Stimulated activated CD8-positive, alpha-beta memory T cell treated with anti-CD3 and anti-CD28 coated beads, Interleukin-4, amount 100 ng/mL, for 4 hours (primary cell): ENCODE measurements at regions not wholly inside any gene's neighbourhood (a gene's known extent, or its start where the extent isn't known, plus 50 kb on each side); places are given as distances from the start of the nearest gene placed in this dataset.

Experiments
- DNase-seq, 2 donors: peaks; one replicate each; pipeline ENCODE4 v3.0.0-alpha.2; 2020; ENCODE audit warnings: low read depth in 2 of 2, low spot score in 1 of 2

DNA sequence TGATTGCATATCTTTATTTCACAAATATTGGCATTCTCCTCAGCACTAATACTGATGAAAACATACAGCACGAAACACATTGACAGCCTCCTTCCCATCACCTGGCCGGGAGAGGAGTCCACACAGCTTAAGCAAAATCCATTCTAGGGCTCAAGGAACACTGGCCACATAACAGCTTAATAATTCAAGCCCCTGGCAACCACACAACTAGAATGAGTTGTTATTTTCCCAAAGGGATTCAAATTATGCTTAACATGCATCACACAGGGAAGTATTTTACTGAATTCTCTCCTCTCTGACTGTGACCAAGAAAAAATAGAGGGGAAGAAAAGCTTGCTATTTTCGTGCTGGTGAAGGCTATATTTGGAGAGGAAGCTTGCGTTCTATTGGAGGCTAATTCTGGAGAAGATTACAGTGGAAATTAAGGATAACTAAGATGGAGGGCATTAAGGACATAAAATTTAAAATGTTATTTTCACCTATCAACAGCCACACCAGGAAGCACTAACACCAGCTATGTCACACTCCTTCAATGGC lies 198.5 kb downstream of the ADGRG6 start:
- no peak for DNase-seq

- DNase-seq, result no peak
Measured at GRCh38 chr6:142501795-142502194, 200.0 kb downstream of the ADGRG6 start.

GRCh38 chr6:142507065-142507464 lies 205.3 kb downstream of the ADGRG6 start:
- no peak for DNase-seq

- no peak for DNase-seq
Measured at GRCh38 chr6:142510211-142510610, 208.4 kb downstream of the ADGRG6 start.

GRCh38 chr6:142518126-142518525 lies 216.3 kb downstream of the ADGRG6 start:
- no peak for DNase-seq

DNA sequence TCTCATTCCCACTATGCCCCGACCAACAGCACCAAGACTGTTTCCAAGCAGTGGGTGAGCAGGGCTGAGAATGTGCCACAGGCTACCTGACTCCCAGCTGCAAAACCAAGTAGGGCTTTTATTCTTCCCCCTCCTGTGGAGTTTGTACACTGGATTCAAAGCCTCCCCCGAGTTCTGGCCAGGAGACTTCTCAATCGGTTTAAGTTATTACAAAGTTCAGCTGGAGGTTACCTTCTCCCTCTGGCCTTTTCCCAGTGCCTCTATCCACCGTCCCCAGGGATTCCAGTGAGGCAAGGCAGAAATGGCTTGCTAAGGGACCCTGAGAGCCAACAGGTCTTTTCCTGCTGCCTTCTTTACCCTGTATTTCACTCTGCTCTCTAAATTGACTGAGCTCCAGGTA lies 217.0 kb downstream of the ADGRG6 start:
- DNase-seq, result no peak

DNA sequence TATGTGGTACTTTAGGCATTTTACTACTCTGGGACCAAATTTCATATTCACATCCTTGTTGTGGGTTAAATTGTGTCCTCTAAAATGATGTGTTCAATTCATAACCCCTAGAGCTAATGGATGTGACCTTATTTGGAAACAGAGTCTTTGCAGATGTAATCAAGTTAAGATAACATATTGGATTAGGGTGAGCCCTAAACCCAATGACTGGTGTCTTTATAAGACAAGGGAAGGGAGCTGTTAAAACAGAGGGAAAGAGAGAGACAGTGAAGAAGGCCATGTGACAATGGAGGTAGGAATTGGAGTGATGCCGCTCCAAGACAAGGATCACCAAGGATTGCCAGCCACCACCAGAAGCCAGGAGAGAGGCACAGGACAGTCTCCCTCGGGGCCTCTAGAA lies 220.0 kb downstream of the ADGRG6 start:
- DNase-seq, result no peak

DNA sequence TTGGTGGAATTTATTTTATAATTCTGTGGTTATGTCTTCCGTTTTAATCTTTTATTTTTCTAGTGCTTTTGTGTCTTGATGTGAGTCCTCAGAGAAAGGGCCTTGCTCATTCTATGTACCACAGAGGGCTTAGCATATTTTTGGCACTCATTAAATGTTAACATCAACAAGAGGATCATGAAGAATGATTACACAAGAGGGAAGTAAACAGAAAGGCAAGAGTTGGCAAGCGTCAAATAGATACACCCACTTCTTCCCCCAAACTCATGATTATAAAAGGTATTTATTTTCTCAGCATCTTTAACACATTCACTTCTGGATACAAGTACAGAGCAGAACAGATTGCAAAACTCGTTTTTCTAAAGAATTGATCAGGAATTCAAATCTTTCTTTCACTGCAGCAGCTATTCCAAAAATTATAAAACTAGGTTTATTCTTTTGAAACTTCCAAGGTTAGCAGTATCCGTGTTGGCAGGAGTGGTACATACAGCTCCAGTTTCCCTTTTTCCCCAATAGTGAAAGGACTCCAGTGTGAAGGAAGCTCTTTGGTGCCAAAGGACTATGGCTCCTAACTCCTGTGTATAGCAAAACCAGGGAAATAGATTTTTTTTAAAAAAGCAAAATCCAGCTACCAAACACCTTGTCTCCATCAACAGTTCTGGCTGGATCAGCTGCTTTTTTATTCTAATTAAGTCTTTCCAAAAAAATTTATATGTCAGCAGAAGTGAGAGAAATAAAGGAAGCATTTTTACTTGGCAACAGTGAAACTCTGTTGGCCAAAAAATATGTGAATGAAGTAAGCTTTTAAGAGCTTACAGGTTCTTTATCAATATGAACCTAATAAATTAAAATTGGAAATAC lies 221.9 kb downstream of the ADGRG6 start:
- no peak for DNase-seq

DNA sequence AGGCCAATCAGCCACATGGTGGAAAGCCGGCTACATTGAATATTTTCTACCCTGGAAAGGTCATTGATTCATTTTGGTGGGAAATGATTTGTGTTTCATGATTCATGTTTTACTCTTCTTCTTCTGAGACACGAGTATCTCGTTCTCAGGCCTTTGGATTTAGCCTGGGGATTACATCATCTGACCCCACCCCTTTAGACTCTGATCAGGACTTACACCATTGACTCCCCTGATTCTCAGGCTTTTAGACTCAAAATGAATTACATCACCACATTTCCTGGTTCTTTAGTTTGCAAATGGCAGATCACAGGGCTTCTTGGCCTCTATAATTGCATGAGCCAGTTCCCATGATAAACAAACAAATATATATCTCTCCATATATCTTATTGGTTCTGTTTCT lies 228.8 kb downstream of the ADGRG6 start:
- no peak for DNase-seq

DNA sequence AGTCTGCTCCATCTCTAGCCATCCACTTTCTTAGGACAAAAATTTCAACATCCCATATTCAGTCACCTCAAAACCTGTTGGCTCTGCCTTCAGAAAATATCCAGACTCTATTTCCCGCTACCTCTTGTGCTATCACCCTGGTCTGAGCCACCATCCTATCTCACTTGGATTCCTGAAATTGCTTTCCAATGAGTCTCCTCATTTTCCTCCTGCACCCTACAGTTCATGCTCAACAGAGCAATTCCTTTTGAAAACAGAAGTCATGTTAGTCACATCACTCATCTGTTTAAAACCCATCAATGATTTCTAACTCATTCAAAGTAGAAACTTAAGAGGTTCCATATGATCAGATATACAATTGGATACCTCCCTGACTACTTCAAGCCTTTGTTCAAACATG lies 229.9 kb downstream of the ADGRG6 start:
- DNase-seq, result no peak

GRCh38 chr6:142534076-142534475 lies 232.3 kb downstream of the ADGRG6 start:
- DNase-seq, result no peak

DNA sequence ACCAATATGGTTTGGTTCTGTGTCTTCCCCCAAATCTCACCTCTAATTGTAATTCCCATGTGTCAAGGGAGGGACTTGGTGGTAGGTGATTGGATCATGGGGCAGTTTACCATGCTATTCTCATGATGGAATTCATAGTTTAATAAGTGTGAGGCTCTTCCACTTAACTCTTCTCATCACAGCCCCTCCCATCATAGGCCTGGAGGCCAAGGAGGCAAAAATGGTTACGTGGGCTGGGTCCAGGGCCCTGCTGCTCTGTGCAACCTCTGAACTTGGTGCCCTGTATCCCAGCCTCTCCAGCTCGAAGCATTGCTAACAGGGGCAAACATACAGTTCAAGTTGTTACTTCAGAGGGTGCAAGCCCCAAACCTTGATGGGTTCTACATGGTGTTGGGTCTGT lies 232.7 kb downstream of the ADGRG6 start:
- no peak for DNase-seq

DNA sequence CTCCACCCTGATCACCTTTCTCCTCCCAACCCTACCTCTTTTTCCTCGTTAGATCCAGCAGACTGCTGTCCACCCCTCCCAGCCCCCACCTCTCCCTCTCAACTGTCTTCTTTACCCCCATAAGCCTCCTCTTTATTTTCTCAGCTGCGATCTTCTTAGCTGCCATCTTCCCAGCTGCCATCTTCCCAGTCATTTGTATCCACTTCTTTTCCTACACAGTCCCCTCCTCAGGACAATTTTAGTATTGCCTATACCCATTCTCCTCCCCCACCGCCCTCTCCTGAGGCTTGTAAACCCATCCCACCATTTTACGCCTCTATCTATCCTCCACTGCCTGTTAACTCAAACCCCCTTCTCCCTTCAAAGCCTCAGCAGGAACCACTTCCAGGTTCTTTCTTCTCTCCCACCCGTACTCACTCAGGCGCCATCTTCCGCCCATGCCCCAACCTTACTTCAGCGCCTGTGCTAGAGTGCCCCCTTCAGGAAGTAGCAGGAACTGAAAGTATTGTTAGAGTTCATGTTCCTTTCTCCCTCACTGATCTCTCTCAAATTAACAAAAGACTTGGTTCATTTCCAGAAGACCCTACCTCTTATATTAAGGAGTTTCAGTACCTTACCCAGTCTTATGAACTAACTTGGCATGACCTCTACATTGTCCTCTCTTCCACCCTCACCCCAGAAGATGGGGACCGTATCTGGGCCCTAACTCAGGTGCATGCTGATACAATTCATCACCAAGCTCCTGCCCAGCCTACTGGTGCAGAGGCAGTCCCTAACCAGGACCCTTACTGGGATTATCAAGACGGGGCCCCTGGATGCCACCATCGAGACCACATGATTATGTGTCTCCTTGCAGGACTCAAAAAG lies 236.0 kb downstream of the ADGRG6 start:
- DNase-seq, result no peak

- no peak for DNase-seq
Measured at GRCh38 chr6:142542704-142543233, 241.0 kb downstream of the ADGRG6 start.

GRCh38 chr6:142543606-142544005 lies 241.8 kb downstream of the ADGRG6 start:
- DNase-seq, result no peak

DNA sequence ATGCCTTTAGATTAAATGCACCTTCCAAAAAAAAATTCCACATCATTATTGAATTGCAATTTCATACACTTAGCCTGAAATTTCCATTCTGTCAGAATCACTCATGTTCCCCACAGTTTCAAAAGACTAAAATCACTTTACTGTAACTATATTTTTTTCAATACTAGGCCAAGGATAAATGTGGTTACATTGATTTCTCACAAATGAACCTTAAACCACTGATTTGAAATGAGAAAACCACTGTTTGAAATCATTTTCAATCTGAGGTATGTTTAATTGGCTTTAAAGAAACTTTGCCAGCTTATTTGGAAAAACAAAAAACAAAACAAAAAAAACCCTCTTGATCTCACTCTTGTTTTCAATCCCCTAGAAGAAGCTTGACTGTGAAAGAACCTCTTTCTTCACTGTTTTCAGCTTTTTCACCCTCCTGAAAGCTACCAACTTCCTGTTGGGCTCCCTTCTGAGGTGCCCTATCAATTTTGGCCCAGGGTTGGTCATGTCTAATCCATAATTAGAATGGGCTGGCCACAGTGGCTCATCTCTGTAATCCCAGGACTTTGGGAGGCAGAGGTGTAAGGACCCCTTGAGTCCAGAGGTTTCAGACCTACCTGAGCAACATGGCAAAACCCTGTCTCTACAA lies 242.5 kb downstream of the ADGRG6 start:
- no peak for DNase-seq

GRCh38 chr6:142545147-142545546 lies 243.3 kb downstream of the ADGRG6 start:
- no peak for DNase-seq

GRCh38 chr6:142548566-142548965 lies 246.8 kb downstream of the ADGRG6 start:
- DNase-seq, result no peak

DNA sequence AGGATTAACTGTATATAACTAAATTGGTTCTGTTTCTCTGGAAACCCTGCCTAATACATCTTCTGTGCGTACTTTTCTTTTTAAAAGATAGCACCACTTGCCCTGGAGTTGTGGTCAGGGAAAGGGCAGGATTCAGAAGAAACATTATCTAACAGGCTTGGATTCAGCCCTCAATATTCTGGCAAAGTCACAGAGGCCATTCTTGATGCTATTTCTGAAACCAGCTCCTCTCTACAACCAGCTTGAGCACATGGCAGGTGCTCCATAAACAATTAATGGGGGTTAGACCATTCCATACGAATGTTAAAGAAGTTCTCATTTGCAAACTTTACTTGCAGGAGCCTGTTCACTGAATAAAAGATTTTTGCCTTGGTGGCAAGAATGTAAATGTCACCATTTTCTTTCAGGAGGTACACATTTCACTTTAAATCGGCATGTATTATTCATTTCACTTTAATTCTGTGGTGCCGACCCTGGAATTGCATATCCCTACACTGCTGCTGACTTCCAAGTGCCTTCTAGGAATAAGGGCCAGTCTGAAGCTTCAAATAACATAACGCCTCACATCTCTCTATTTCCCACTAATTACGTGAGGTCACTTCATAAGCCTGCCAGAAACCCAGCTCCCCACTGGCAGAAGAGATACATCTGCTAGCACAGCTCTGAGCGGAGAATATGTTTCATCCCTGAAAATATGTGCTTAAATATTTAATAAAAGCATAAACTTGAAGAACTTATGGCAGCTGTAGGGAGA lies 248.7 kb downstream of the ADGRG6 start:
- DNase-seq, result no peak

- peak in 1 of 2 donors; percentile 16 for DNase-seq
Measured at GRCh38 chr6:142551274-142551811, 249.5 kb downstream of the ADGRG6 start.
